Endothelial cell (in vitro differentiated cells): ENCODE measurements at regions not wholly inside any gene's neighbourhood (a gene's known extent, or its start where the extent isn't known, plus 50 kb on each side); places are given as distances from the start of the nearest gene placed in this dataset.
"Not testable (repeated sequence)": the region's sequence is repeated elsewhere in the genome, so short reads cannot be mapped to it uniquely, and the experiment has no call there.

ENCODE experiments used
- DNase-seq: peaks from one replicate; pipeline ENCODE4 v3.0.0; 2021; ENCODE audit warnings: low spot score
- H3K27ac Mint-ChIP-seq: one replicate; pipeline ENCODE4 v1.8.0; 2021; ENCODE audit warnings: mixed read lengths, inconsistent platforms; ENCODE audit not compliant: unreplicated experiment
- H3K27me3 Mint-ChIP-seq: one replicate; pipeline ENCODE4 v1.8.0; 2021; ENCODE audit warnings: mild to moderate bottlenecking, moderate library complexity, mixed read lengths, inconsistent platforms; ENCODE audit not compliant: unreplicated experiment
- H3K36me3 Mint-ChIP-seq: one replicate; pipeline ENCODE4 v1.8.0; 2021; ENCODE audit warnings: mild to moderate bottlenecking, low read depth, mixed read lengths, inconsistent platforms; ENCODE audit not compliant: unreplicated experiment
- H3K4me1 Mint-ChIP-seq: one replicate; pipeline ENCODE4 v1.8.0; 2021; ENCODE audit warnings: mild to moderate bottlenecking, mixed read lengths, inconsistent platforms; ENCODE audit not compliant: unreplicated experiment
- H3K4me3 Mint-ChIP-seq: one replicate; pipeline ENCODE4 v1.8.0; 2021; ENCODE audit warnings: mild to moderate bottlenecking, mixed read lengths, inconsistent platforms; ENCODE audit not compliant: unreplicated experiment
- H3K9me3 Mint-ChIP-seq: one replicate; pipeline ENCODE4 v1.8.0; 2021; ENCODE audit warnings: mixed read lengths, inconsistent platforms; ENCODE audit not compliant: unreplicated experiment
- TF ChIP-seq, protein P1 (sequence below): fragments of 200-600 bp; sonication (generic); IDR thresholded peaks from one replicate; pipeline ENCODE4 v1.5.0; 2021; ENCODE audit warnings: antibody characterized with exemption; ENCODE audit not compliant: unreplicated experiment

DNA sequence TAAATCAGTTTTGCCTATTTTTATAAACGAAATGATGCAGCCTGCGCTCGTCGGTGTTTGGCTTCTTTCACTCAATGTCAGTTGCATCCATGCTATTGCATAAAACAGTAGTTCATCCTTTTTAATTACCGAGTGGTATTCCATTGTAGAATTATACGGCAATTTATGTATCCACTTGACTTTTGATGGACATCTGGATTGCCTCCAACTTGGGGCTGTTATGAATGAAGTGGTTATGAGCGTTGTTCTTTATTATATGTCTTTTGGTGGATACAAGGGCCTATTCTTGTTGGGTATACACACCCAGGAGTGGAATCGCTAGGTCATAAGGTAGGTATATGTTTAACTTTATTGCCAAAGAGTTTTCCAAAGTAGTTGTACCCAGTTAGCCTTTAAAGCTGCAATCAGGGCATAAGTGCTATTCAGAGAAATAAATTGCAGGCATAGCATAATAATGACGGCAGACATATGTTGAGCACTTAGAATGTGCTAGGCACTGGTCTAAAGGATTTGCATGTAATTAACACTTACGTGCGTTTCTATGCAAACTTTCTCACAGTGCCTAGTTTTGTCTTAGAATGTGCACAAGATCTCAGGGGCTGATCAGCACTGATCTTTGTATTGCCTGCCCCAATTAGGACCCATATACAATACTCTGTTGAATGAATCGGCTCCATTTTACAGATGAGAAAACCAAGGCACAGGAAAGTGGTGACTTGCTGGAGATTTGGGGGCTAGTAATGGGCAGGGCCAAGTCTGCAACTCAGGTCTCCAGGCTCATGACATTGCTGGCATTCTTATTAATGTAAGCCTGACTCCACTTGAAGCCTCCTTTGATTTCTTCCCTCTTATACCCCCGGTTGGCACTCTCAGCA is 407.0 kb downstream of the BCOR start:
- H3K4me1 Mint-ChIP-seq: peaks cover 4% of the 10 kb centered on the region
- H3K27me3 Mint-ChIP-seq: no peaks in the 10 kb centered on the region
- no peak overlapping the region for H3K27ac Mint-ChIP-seq
- H3K4me3 Mint-ChIP-seq: no peak overlapping the region
- no peaks in the 10 kb centered on the region for H3K9me3 Mint-ChIP-seq
- no peaks in the 10 kb centered on the region for H3K36me3 Mint-ChIP-seq
- TF ChIP-seq, protein P1, sequence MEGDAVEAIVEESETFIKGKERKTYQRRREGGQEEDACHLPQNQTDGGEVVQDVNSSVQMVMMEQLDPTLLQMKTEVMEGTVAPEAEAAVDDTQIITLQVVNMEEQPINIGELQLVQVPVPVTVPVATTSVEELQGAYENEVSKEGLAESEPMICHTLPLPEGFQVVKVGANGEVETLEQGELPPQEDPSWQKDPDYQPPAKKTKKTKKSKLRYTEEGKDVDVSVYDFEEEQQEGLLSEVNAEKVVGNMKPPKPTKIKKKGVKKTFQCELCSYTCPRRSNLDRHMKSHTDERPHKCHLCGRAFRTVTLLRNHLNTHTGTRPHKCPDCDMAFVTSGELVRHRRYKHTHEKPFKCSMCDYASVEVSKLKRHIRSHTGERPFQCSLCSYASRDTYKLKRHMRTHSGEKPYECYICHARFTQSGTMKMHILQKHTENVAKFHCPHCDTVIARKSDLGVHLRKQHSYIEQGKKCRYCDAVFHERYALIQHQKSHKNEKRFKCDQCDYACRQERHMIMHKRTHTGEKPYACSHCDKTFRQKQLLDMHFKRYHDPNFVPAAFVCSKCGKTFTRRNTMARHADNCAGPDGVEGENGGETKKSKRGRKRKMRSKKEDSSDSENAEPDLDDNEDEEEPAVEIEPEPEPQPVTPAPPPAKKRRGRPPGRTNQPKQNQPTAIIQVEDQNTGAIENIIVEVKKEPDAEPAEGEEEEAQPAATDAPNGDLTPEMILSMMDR: no peak
- no peak for DNase-seq

DNA sequence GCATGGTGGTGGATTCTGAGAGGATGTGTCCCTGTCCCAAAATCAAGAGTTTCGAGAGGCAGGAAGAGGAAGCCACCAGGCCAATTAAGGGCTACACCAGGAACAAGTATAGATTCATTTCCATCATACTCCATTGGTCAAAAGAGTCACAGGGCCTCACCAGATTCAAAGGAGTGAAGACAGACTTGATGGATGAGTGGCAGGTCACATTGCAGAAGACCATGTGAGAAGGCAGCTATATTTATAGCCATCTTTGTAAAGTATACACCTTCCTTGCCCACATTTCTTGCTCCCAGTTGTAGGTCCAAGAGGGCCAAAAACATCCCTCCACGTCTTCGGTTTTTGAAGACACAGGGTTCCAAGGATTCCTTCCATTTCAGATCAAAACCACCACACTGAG is 406.0 kb downstream of the BCOR start:
- no peaks in the 10 kb centered on the region for H3K36me3 Mint-ChIP-seq
- DNase-seq: no peak
- no peak overlapping the region for H3K4me3 Mint-ChIP-seq
- no peaks in the 10 kb centered on the region for H3K27me3 Mint-ChIP-seq
- no peak overlapping the region for H3K27ac Mint-ChIP-seq
- TF ChIP-seq, protein P1: no peak
- peaks cover 1% of the 10 kb centered on the region for H3K4me1 Mint-ChIP-seq
- H3K9me3 Mint-ChIP-seq: no peaks in the 10 kb centered on the region

DNA sequence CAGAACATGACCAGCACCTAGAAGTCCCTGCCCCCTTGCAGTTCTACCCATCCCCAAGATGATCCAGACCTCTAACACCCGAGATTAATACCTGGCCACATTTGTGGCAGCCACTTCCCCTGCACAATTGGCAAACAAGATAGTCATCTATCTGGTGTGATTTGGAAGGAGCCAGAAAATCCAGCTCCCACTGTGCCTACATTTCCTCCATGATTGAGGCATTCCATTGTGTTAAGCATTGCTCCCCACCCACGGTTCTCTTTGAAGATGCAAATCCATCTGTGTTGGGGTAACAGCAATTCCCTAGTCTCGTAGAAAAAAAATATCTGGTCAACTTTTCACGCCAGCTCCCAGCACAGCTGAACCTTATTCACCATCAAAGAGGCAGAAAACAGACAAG is 405.0 kb downstream of the BCOR start:
- Mint-ChIP-seq H3K4me1 (no peaks in the 10 kb centered on the region), H3K4me3 (no peak overlapping the region), H3K9me3 (no peaks in the 10 kb centered on the region), H3K27me3 (no peaks in the 10 kb centered on the region), H3K27ac (no peak overlapping the region), H3K36me3 (no peaks in the 10 kb centered on the region)
- TF ChIP-seq, protein P1: no peak
- DNase-seq: no peak

DNA sequence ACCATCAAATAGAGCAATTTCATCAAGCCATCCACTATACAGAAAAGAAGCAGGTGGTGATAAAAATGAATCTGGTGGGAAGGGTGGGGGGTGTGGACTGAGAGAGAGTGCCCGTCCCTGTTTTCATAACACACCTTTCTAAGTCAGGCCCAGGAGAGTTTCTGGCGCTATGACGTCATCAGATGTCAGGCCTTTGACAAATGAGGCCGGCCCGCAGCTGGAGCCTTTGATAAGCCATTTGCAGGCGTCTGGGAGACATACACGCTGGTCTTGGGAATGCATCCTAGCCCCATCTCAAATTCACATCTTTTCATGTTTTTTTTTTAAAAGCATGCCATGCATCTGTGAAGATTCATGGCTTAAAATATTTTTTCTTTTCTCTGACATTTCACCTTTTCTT is 404.5 kb downstream of the BCOR start:
- DNase-seq: no peak
- H3K36me3 Mint-ChIP-seq: no peaks in the 10 kb centered on the region
- no peaks in the 10 kb centered on the region for H3K4me1 Mint-ChIP-seq
- H3K9me3 Mint-ChIP-seq: no peaks in the 10 kb centered on the region
- TF ChIP-seq, protein P1: no peak
- H3K27me3 Mint-ChIP-seq: no peaks in the 10 kb centered on the region
- H3K4me3 Mint-ChIP-seq: no peak overlapping the region
- H3K27ac Mint-ChIP-seq: no peak overlapping the region

DNA sequence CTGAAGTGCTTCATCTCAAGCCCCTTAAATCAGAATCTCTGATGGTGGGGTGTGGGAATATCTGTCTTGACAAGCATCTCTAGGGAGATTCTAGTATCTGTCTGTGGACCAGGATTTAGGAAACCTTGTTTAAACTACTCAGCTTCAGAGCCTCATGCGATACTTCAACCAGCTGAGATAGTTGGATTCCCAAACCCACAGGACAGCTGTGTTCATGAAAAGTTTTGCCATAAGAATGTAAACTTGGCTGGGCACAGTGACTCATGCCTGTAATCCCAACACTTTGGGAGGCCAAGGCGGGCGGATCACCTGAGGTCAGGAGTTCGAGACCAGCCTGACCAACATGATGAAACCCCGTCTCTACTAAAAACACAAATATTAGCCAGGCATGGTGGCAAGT is 395.1 kb downstream of the BCOR start:
- not testable (repeated sequence) for H3K27ac Mint-ChIP-seq, H3K27me3 Mint-ChIP-seq, H3K36me3 Mint-ChIP-seq, H3K4me3 Mint-ChIP-seq, DNase-seq, H3K9me3 Mint-ChIP-seq, H3K4me1 Mint-ChIP-seq
